BJ (cell line): ENCODE measurements at regions not wholly inside any gene's neighbourhood (a gene's known extent, or its start where the extent isn't known, plus 50 kb on each side); places are given as distances from the start of the nearest gene placed in this dataset.
"Not testable (repeated sequence)": the region's sequence is repeated elsewhere in the genome, so short reads cannot be mapped to it uniquely, and the experiment has no call there.

Source experiments
- CTCF ChIA-PET: fragments of 350-600 bp; formaldehyde crosslinking; extraction: SDS; loops from one replicate; lab custom pipeline; 2021; ENCODE audit warnings: antibody characterized with exemption, inconsistent platforms; lab: Yijun Ruan, JAX
- POLR2A ChIA-PET: fragments of 300-600 bp; sonication (Branson Sonifier 250); formaldehyde crosslinking; extraction: SDS; loops from one replicate; lab custom pipeline; 2021; ENCODE audit warnings: antibody characterized with exemption; lab: Charles Lee
- DNase-seq: peaks from one replicate; pipeline ENCODE4 v3.0.0-alpha.2; 2011; ENCODE audit warnings: low read depth
- H3K27me3 ChIP-seq: 2 replicates; pipeline ENCODE4 v1.6.0; 2011; ENCODE audit warnings: low read length; ENCODE audit not compliant: control insufficient read depth, insufficient read depth
- H3K36me3 ChIP-seq: 2 replicates; pipeline ENCODE4 v1.5.1; 2011; ENCODE audit warnings: low read length; ENCODE audit not compliant: control insufficient read depth, insufficient read depth
- H3K4me3 ChIP-seq: 2 replicates; pipeline ENCODE4 v1.5.1; 2011; ENCODE audit warnings: low read depth, mild to moderate bottlenecking, control low read depth, low read length
- TF ChIP-seq, protein P1 (sequence below): IDR thresholded peaks from 2 replicates; pipeline ENCODE4 v1.5.1; 2011; ENCODE audit warnings: low read depth, mild to moderate bottlenecking, control low read depth, inconsistent platforms, low read length, moderate library complexity; ENCODE audit not compliant: insufficient read depth

DNA sequence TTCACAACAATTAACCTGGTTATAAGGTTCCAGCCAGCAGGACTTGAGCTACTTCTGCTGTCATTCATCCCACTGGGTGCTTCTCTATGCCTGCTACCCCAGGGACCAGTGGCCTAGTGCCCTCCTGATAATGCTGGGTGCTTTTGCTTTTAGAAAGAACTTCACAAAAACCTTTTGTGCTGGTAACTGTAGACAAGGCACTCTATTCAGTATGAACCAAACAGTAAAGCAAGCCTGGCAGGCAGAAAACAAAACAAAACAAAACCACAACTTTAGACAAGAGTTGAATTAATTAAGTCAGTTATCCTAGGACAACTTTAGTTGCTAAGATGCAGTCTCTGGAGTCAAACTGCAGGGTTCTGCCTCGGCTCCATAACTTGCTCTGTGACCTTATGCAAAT, 61.9 kb upstream of the ADGRL2 start:
- no peaks in the 10 kb centered on the region for H3K27me3 ChIP-seq
- H3K4me3 ChIP-seq: no peak overlapping the region
- no peak for DNase-seq
- ChIA-PET POLR2A (no interaction called here), CTCF (no interaction called here)
- TF ChIP-seq, protein P1, sequence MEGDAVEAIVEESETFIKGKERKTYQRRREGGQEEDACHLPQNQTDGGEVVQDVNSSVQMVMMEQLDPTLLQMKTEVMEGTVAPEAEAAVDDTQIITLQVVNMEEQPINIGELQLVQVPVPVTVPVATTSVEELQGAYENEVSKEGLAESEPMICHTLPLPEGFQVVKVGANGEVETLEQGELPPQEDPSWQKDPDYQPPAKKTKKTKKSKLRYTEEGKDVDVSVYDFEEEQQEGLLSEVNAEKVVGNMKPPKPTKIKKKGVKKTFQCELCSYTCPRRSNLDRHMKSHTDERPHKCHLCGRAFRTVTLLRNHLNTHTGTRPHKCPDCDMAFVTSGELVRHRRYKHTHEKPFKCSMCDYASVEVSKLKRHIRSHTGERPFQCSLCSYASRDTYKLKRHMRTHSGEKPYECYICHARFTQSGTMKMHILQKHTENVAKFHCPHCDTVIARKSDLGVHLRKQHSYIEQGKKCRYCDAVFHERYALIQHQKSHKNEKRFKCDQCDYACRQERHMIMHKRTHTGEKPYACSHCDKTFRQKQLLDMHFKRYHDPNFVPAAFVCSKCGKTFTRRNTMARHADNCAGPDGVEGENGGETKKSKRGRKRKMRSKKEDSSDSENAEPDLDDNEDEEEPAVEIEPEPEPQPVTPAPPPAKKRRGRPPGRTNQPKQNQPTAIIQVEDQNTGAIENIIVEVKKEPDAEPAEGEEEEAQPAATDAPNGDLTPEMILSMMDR: no peak
- H3K36me3 ChIP-seq: no peaks in the 10 kb centered on the region

DNA sequence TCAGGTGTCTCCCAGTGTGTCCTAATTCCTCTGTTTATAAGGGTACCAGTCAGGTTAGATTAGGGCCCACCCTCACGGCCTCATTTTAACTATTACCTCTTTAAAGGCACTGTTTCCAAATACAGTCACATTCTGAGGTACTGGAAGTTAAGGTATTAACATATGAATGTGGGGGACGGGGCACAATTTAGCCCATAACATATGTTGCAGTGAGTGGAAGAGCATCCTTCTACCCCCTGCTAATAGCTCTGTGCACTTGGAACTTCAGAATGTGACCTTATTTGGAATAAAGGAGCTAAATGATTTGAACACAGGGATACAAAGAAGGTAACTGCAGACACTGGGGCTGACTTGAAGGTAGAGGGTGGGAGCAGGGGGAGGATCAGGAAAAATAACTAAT, 67.3 kb upstream of the ADGRL2 start:
- ChIA-PET CTCF (interaction anchor here (0.8 to 1.1 kb wide), 2 partner anchors 9 to 14 kb away, joined by 3 to 5 read pairs; no protein-coding TSS in a partner anchor), POLR2A (no interaction called here)
- no peaks in the 10 kb centered on the region for H3K36me3 ChIP-seq
- no peak overlapping the region for H3K4me3 ChIP-seq
- no peak for DNase-seq
- H3K27me3 ChIP-seq: no peaks in the 10 kb centered on the region
- TF ChIP-seq, protein P1: no peak

DNA sequence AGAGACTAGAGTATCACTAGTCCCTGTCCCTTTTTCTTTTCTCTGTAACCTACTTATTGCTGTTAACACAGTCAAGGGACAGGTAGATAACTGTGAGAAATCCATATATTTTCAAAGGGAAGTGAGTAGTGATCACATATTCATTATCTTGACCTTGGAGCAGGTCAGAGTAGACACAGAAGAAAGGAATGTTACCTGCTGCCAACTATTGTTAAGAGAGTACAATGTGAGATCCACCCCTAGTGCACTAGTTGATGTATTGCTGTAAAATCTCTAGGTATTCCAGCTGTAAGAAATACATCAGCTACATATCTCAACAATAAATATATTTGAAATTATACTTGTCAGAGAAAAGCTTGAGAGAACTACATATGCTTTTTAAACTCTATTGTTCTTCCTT, 68.7 kb upstream of the ADGRL2 start:
- Histone ChIP-seq H3K27me3 (no peaks in the 10 kb centered on the region), H3K36me3 (no peaks in the 10 kb centered on the region), H3K4me3 (no peak overlapping the region)
- ChIA-PET CTCF (interaction anchor here (0.7 kb wide), 1 partner anchor 101 kb away, joined by 3 read pairs; no protein-coding TSS in a partner anchor), POLR2A (no interaction called here)
- no peak for DNase-seq
- TF ChIP-seq, protein P1: no peak

DNA sequence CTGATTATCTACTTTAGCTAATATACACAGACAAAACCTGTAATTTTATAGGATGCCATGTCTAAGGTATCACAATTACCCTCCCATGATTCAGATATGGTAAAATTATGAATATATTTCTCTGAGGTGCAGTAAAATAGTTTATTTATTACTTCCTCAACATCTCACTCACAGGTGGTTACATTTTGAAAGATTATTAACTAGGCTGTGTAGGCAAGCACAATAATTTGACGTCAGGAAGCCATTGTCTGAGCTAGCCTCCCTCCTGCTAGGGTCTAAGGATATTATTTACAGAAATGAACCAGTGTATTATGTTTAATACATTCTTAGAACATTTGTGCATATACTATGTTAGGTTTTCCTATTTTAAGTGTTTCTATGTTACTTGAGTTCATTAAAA, 69.9 kb upstream of the ADGRL2 start:
- Histone ChIP-seq H3K4me3 (no peak overlapping the region), H3K36me3 (no peaks in the 10 kb centered on the region), H3K27me3 (no peaks in the 10 kb centered on the region)
- TF ChIP-seq, protein P1: no peak
- no peak for DNase-seq
- CTCF ChIA-PET: no interaction called here
- POLR2A ChIA-PET: no interaction called here

DNA sequence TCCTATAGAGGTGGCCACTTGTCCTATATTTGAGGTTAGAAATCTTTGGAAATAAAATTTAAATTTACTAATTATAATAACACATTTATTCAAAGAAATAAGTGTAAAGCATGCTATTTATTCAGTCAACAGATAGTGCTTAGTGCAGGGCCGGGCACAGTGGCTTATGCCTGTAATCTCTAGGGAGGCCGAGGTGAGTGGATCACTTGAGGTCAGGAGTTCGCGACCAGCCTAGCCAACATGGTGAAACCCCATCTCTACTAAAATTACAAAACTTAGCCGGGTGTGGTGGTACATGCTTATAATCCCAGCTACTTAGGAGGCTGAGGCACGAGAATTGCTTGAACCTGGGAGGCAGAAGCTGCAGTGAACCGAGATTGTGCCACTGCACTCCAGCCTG, 70.4 kb upstream of the ADGRL2 start:
- POLR2A ChIA-PET, DNase-seq, H3K36me3 ChIP-seq, H3K27me3 ChIP-seq, H3K4me3 ChIP-seq, CTCF ChIA-PET: not testable (repeated sequence)

DNA sequence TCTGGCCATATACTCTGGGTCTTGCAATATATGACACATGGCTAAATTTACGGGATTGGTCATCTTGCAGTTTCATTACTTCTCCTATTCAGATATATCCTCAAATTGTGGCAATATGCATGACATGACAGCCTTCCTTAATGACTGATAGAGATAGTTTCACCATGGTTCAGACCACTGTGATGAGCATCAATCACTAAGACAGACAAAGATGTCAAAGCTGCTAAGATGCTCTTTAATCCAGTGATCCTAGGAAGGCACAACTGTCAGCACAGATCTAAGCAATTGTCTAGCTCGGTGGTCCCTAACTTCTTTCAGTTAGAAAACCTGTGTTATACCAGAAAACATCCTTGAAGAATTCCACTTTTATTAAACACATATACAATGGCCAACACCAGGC, 70.9 kb upstream of the ADGRL2 start:
- ChIA-PET POLR2A (no interaction called here), CTCF (no interaction called here)
- no peak overlapping the region for H3K4me3 ChIP-seq
- no peaks in the 10 kb centered on the region for H3K27me3 ChIP-seq
- TF ChIP-seq, protein P1: no peak
- H3K36me3 ChIP-seq: no peaks in the 10 kb centered on the region
- no peak for DNase-seq
